Astrocyte (in vitro differentiated cells and primary cell): ENCODE measurements at regions not wholly inside any gene's neighbourhood (a gene's known extent, or its start where the extent isn't known, plus 50 kb on each side); places are given as distances from the start of the nearest gene placed in this dataset.

Source experiments
- DNase-seq: peaks from one replicate; pipeline ENCODE4 v3.0.0-alpha.2; 2010; ENCODE audit warnings: low read depth
- FAIRE-seq: peaks from 2 replicates; lab custom pipeline; 2011; peaks lifted over from hg19 to GRCh38; lab: Jason Lieb, UNC
- H2AFZ ChIP-seq: 2 replicates; pipeline ENCODE4 v1.6.0; 2012; ENCODE audit warnings: low read depth, low read length, inconsistent platforms
- H3K27ac ChIP-seq: 2 replicates; pipeline ENCODE4 v1.5.1; 2011; ENCODE audit warnings: low read depth, low read length, inconsistent platforms
- H3K27me3 ChIP-seq: 2 replicates; pipeline ENCODE4 v1.6.0; 2011; ENCODE audit warnings: low read length, inconsistent platforms; ENCODE audit not compliant: insufficient read depth
- H3K36me3 ChIP-seq: 2 replicates; pipeline ENCODE4 v1.5.1; 2011; ENCODE audit warnings: low read length, inconsistent platforms; ENCODE audit not compliant: insufficient read depth
- H3K4me1 ChIP-seq: 2 replicates; pipeline ENCODE4 v1.5.1; 2011; ENCODE audit warnings: low read length, inconsistent platforms; ENCODE audit not compliant: insufficient read depth
- H3K4me2 ChIP-seq: 2 replicates; pipeline ENCODE4 v1.6.0; 2012; ENCODE audit warnings: low read length, inconsistent platforms
- H3K4me3 ChIP-seq: 2 replicates; pipeline ENCODE4 v1.5.1; 2011; ENCODE audit warnings: low read depth, mild to moderate bottlenecking, low read length, inconsistent platforms; ENCODE audit not compliant: insufficient read depth
- H3K79me2 ChIP-seq: 2 replicates; pipeline ENCODE4 v1.6.0; 2012; ENCODE audit warnings: mild to moderate bottlenecking, low read length, inconsistent platforms; ENCODE audit not compliant: insufficient read depth
- H3K9ac ChIP-seq: 2 replicates; pipeline ENCODE4 v1.6.0; 2012; ENCODE audit warnings: mild to moderate bottlenecking, low read length, inconsistent platforms
- H3K9me3 ChIP-seq: 2 replicates; pipeline ENCODE4 v1.5.1; 2012; ENCODE audit warnings: low read depth, mild to moderate bottlenecking, low read length, inconsistent platforms; ENCODE audit not compliant: insufficient read depth
- H4K20me1 ChIP-seq: 2 replicates; pipeline ENCODE4 v1.6.0; 2012; ENCODE audit warnings: low read length, inconsistent platforms; ENCODE audit not compliant: insufficient read depth
- H3K27ac Mint-ChIP-seq: one replicate; pipeline ENCODE4 v1.8.0; 2021; ENCODE audit warnings: mild to moderate bottlenecking, mixed read lengths; ENCODE audit not compliant: unreplicated experiment
- H3K27me3 Mint-ChIP-seq: one replicate; pipeline ENCODE4 v1.8.0; 2021; ENCODE audit warnings: low read depth, mixed read lengths; ENCODE audit not compliant: unreplicated experiment
- H3K36me3 Mint-ChIP-seq: one replicate; pipeline ENCODE4 v1.8.0; 2021; ENCODE audit warnings: low read depth, mixed read lengths; ENCODE audit not compliant: unreplicated experiment
- H3K4me1 Mint-ChIP-seq: one replicate; pipeline ENCODE4 v1.8.0; 2021; ENCODE audit warnings: low read depth, mixed read lengths; ENCODE audit not compliant: unreplicated experiment
- H3K4me3 Mint-ChIP-seq: one replicate; pipeline ENCODE4 v1.8.0; 2021; ENCODE audit warnings: mild to moderate bottlenecking, moderate library complexity, mixed read lengths; ENCODE audit not compliant: unreplicated experiment
- H3K9me3 Mint-ChIP-seq: one replicate; pipeline ENCODE4 v1.8.0; 2021; ENCODE audit warnings: mild to moderate bottlenecking, mixed read lengths; ENCODE audit not compliant: unreplicated experiment
- CTCF ChIP-seq: IDR thresholded peaks from 2 replicates; pipeline ENCODE4 v1.5.1; 2011; ENCODE audit warnings: low read depth, mild to moderate bottlenecking, inconsistent platforms, low read length, moderate library complexity; ENCODE audit not compliant: insufficient read depth
- EZH2 ChIP-seq: IDR thresholded peaks from 2 replicates; pipeline ENCODE4 v1.6.1; 2012; ENCODE audit warnings: mild to moderate bottlenecking, low read length, inconsistent platforms; ENCODE audit not compliant: insufficient read depth

DNA sequence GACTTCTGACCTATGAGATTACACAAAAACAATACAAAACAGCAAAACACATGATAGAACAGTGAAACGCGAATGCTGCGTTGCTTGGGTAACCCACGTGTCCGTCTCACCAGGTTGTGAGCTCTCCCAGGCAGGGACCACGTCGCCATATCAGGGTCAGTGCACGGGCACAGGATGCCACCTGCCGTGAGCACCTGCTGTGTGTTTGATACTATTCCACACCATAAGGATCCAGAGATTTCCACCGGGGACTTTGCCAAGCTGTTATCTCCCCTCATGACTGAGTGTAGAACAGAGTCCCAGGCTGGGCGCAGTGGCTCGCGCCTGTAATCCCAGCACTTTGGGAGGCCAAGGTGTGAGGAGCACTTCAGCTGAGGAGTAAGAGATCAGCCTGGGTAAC lies 288.0 kb downstream of the BMP7 start:
- Histone ChIP-seq H3K4me3 (no peak overlapping the region), H3K4me2 (no peak overlapping the region), H3K27me3 (peaks cover 24% of the 10 kb centered on the region), H4K20me1 (no peaks in the 10 kb centered on the region), H3K9me3 (no peaks in the 10 kb centered on the region), H3K36me3 (no peaks in the 10 kb centered on the region), H3K9ac (no peak overlapping the region), H3K4me1 (no peaks in the 10 kb centered on the region), H3K27ac (no peak overlapping the region), H2AFZ (no peak overlapping the region), H3K79me2 (no peaks in the 10 kb centered on the region)
- DNase-seq (no peak), FAIRE-seq (no peak)
- TF ChIP-seq CTCF (no peak), EZH2 (no peak)
- Mint-ChIP-seq H3K4me3 (no peak overlapping the region), H3K9me3 (peaks cover 1% of the 10 kb centered on the region), H3K27ac (no peak overlapping the region), H3K36me3 (no peaks in the 10 kb centered on the region), H3K4me1 (no peaks in the 10 kb centered on the region), H3K27me3 (peaks cover 62% of the 10 kb centered on the region)

DNA sequence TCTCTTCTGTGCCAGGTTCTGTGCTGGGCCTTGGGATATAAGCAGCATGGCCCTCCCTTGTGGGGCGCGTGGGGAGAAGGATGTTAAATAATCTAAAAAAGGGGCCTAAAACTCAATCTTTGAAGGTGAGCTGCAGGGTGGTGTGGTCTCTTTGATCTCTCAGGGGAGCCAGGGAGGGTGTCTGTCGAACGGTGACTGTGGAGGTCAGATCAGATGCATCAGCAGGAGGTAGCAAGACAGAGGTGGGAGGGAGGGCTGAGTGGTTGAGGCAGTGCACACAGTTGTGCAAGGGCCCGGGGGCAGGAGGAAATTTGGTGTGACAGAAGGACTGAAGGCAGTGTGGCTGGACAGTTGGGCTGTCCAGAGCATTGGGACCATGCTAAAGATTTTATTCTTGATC lies 287.3 kb downstream of the BMP7 start:
- H3K9me3 Mint-ChIP-seq, result peaks cover 4% of the 10 kb centered on the region

More for the DNA sequence above, 287.3 kb downstream of the BMP7 start:
- H3K27me3 Mint-ChIP-seq, result peaks cover 55% of the 10 kb centered on the region
- H3K4me3 Mint-ChIP-seq, result no peak overlapping the region
- H3K4me3 ChIP-seq, result no peak overlapping the region
- peaks cover 21% of the 10 kb centered on the region for H3K27me3 ChIP-seq
- H4K20me1 ChIP-seq, result no peaks in the 10 kb centered on the region
- no peak overlapping the region for H3K27ac ChIP-seq
- no peak overlapping the region for H3K9ac ChIP-seq
- H3K79me2 ChIP-seq, result no peaks in the 10 kb centered on the region
- no peak overlapping the region for H2AFZ ChIP-seq
- no peak for DNase-seq
- H3K9me3 ChIP-seq, result no peaks in the 10 kb centered on the region
- no peak for FAIRE-seq
- no peak overlapping the region for H3K27ac Mint-ChIP-seq
- H3K36me3 ChIP-seq, result no peaks in the 10 kb centered on the region
- no peak overlapping the region for H3K4me2 ChIP-seq
- no peaks in the 10 kb centered on the region for H3K36me3 Mint-ChIP-seq
- TF ChIP-seq CTCF, result no peak
- H3K4me1 ChIP-seq, result no peaks in the 10 kb centered on the region
- no peaks in the 10 kb centered on the region for H3K4me1 Mint-ChIP-seq
